ENCODE measurements at regions not wholly inside any gene's neighbourhood (a gene's known extent, or its start where the extent isn't known, plus 50 kb on each side); places are given as distances from the start of the nearest gene placed in this dataset.

DNA sequence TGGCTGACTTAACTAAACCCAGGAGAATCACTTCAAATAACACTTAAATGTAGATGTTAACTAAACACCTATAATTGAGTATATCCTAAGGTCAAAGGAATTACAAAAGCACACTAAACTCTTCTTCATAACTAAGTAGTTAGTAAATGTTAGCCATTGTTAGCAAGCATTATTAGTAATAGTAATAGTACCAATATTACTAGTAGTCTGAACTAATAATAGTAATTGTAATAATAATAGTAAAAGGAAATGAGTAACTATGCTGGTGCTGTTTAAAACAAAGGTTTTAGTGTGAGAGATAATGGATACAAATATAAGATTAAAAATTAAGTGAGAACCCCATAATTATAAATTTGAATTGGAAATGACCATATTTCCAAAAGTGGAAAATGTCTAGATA lies 641.9 kb upstream of the RORB start:
- H3K9ac ChIP-seq, result no peak overlapping the region
- TF ChIP-seq CHD2 (IDR thresholded peaks at IDR 0.05; ENCODE audit: low read length, partially characterized antibody) (no peak), FOXJ3 (CRISPR knock-in tag; IDR thresholded peaks at IDR 0.05) (no peak), SIN3A (IDR thresholded peaks at IDR 0.05; ENCODE audit: borderline replicate concordance, low read depth, low read length) (no peak), POLR2AphosphoS5 (IDR thresholded peaks at IDR 0.05; ENCODE audit: low read depth, low read length) (no peak), NFIC (IDR thresholded peaks at IDR 0.05; ENCODE audit: borderline replicate concordance) (no peak), YY1 (IDR thresholded peaks at IDR 0.05; ENCODE audit: low read depth) (no peak), RFX5 (IDR thresholded peaks at IDR 0.05; ENCODE audit: low read length) (no peak), RCOR1 (IDR thresholded peaks at IDR 0.05; ENCODE audit: low read length) (no peak), GABPA (IDR thresholded peaks at IDR 0.05; ENCODE audit: low read depth) (no peak)
- TF ChIP-seq, protein P1, sequence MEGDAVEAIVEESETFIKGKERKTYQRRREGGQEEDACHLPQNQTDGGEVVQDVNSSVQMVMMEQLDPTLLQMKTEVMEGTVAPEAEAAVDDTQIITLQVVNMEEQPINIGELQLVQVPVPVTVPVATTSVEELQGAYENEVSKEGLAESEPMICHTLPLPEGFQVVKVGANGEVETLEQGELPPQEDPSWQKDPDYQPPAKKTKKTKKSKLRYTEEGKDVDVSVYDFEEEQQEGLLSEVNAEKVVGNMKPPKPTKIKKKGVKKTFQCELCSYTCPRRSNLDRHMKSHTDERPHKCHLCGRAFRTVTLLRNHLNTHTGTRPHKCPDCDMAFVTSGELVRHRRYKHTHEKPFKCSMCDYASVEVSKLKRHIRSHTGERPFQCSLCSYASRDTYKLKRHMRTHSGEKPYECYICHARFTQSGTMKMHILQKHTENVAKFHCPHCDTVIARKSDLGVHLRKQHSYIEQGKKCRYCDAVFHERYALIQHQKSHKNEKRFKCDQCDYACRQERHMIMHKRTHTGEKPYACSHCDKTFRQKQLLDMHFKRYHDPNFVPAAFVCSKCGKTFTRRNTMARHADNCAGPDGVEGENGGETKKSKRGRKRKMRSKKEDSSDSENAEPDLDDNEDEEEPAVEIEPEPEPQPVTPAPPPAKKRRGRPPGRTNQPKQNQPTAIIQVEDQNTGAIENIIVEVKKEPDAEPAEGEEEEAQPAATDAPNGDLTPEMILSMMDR (IDR thresholded peaks at IDR 0.05), result no peak
- TF ChIP-seq, protein P2, sequence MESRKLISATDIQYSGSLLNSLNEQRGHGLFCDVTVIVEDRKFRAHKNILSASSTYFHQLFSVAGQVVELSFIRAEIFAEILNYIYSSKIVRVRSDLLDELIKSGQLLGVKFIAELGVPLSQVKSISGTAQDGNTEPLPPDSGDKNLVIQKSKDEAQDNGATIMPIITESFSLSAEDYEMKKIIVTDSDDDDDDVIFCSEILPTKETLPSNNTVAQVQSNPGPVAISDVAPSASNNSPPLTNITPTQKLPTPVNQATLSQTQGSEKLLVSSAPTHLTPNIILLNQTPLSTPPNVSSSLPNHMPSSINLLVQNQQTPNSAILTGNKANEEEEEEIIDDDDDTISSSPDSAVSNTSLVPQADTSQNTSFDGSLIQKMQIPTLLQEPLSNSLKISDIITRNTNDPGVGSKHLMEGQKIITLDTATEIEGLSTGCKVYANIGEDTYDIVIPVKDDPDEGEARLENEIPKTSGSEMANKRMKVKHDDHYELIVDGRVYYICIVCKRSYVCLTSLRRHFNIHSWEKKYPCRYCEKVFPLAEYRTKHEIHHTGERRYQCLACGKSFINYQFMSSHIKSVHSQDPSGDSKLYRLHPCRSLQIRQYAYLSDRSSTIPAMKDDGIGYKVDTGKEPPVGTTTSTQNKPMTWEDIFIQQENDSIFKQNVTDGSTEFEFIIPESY (IDR thresholded peaks at IDR 0.05; ENCODE audit: borderline replicate concordance, low read depth), result no peak
- H3K27ac ChIP-seq (ENCODE audit: low read depth in 2 of 2, low read length in 1 of 2), result no peak overlapping the region
- POLR2A ChIA-PET, result no interaction called here
- H3F3A ChIP-seq (replicated peaks; ENCODE audit: insufficient read depth), result no peaks in the 10 kb centered on the region
- no peaks in the 10 kb centered on the region for H3K9me2 ChIP-seq
- no peak overlapping the region for H3K4me3 ChIP-seq (ENCODE audit: low read depth in 2 of 2, low read length in 1 of 2)
- H3K27me3 ChIP-seq (ENCODE audit: insufficient read depth), result no peaks in the 10 kb centered on the region
- CTCF ChIA-PET, result interaction anchor here (0.7 kb wide), 1 partner anchor 888 kb away, joined by 3 read pairs; no protein-coding TSS in a partner anchor
- no peak for DNase-seq
- no peaks in the 10 kb centered on the region for H4K20me1 ChIP-seq (ENCODE audit: insufficient read depth)
- no peak overlapping the region for H3K4me2 ChIP-seq
- no peaks in the 10 kb centered on the region for H3K9me3 ChIP-seq
- no peaks in the 10 kb centered on the region for H3K36me3 ChIP-seq (replicated peaks in 1 of 2; ENCODE audit: control insufficient read depth in 1 of 2, insufficient read depth in 2 of 2, low read length in 1 of 2)
- no peaks in the 10 kb centered on the region for H3K79me2 ChIP-seq (ENCODE audit: insufficient read depth)
- no peak overlapping the region for H2AFZ ChIP-seq (ENCODE audit: low read depth)
- no peaks in the 10 kb centered on the region for H3K4me1 ChIP-seq (ENCODE audit: control insufficient read depth in 1 of 2, insufficient read depth in 2 of 2, low read depth in 1 of 2, low read length in 1 of 2)

DNA sequence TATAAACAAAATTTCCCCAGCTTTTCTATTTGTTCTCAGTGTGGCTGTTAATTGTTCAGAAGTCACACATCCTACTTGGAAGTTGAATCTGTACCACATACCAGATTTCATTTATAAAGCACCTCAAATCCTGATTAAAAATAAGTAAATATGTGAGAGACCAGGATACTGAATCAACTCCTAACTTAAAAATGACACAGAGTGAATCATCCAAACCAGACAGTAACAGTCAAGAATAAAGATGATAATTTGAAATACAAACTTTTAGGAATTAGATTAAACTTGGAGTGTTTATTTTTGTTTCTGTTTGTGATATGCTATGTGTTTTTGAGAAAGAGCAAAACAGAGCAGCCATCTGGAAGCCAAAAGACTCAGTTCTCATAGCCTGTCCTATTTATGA lies 633.2 kb upstream of the RORB start:
- H3K36me3 ChIP-seq (replicated peaks in 1 of 2; ENCODE audit: control insufficient read depth in 1 of 2, insufficient read depth in 2 of 2, low read length in 1 of 2), result no peaks in the 10 kb centered on the region
- no peak overlapping the region for H3K4me2 ChIP-seq
- ChIA-PET CTCF (no interaction called here), POLR2A (no interaction called here)
- no peaks in the 10 kb centered on the region for H3K27me3 ChIP-seq (ENCODE audit: insufficient read depth)
- no peak overlapping the region for H3K4me3 ChIP-seq (ENCODE audit: low read depth in 2 of 2, low read length in 1 of 2)
- no peaks in the 10 kb centered on the region for H3K4me1 ChIP-seq (ENCODE audit: control insufficient read depth in 1 of 2, insufficient read depth in 2 of 2, low read depth in 1 of 2, low read length in 1 of 2)
- H2AFZ ChIP-seq (ENCODE audit: low read depth), result no peak overlapping the region
- no peaks in the 10 kb centered on the region for H4K20me1 ChIP-seq (ENCODE audit: insufficient read depth)
- no peaks in the 10 kb centered on the region for H3K9me3 ChIP-seq
- no peaks in the 10 kb centered on the region for H3F3A ChIP-seq (replicated peaks; ENCODE audit: insufficient read depth)
- no peaks in the 10 kb centered on the region for H3K79me2 ChIP-seq (ENCODE audit: insufficient read depth)
- H3K27ac ChIP-seq (ENCODE audit: low read depth in 2 of 2, low read length in 1 of 2), result no peak overlapping the region
- DNase-seq, result no peak
- no peaks in the 10 kb centered on the region for H3K9me2 ChIP-seq
- TF ChIP-seq FOXJ3 (CRISPR knock-in tag; IDR thresholded peaks at IDR 0.05) (no peak), YY1 (IDR thresholded peaks at IDR 0.05; ENCODE audit: low read depth) (no peak)
- H3K9ac ChIP-seq, result no peak overlapping the region

All from SK-N-SH (cell line).